Adrenal gland (tissue), 9 donors: ENCODE measurements at regions not wholly inside any gene's neighbourhood (a gene's known extent, or its start where the extent isn't known, plus 50 kb on each side); places are given as distances from the start of the nearest gene placed in this dataset.

Experiments used
- DNase-seq, 7 donors: peaks; one replicate each; pipeline ENCODE4 v3.0.0-alpha.2; 2019 to 2020
- H3K27ac ChIP-seq, 5 donors: fragments of 200-600 bp; sonication (generic) in 4 of 5; 1 replicate in 3 of 5; 2 replicates in 2 of 5; pipeline versions ENCODE4 v1.5.1 to v1.8.0; 2016 to 2020; ENCODE audit warnings: mild to moderate bottlenecking in 1 of 5
- H3K27me3 ChIP-seq: fragments of 200-600 bp; 2 replicates; pipeline ENCODE4 v1.8.0; 2021
- H3K36me3 ChIP-seq, 2 donors: fragments of 200-600 bp; replicated peaks in 1 of 2; 1 replicate in 1 of 2; 2 replicates in 1 of 2; pipeline versions ENCODE4 v1.5.1 to v1.8.0; 2018 to 2022
- H3K4me1 ChIP-seq, 2 donors: fragments of 200-600 bp; replicated peaks in 1 of 2; 1 replicate in 1 of 2; 2 replicates in 1 of 2; pipeline versions ENCODE4 v1.5.1 to v1.8.0; 2018 to 2021
- H3K4me3 ChIP-seq, 4 donors: fragments of 200-600 bp; sonication (generic) in 3 of 4; one replicate each; pipeline ENCODE4 v1.5.1; 2016 to 2018
- H3K9me3 ChIP-seq, 3 donors: fragments of 200-600 bp; sonication (generic) in 1 of 3; replicated peaks in 1 of 3; 1 replicate in 2 of 3; 2 replicates in 1 of 3; pipeline versions ENCODE4 v1.5.1 to v1.8.0; 2016 to 2021
- POLR2A ChIP-seq, 2 donors: fragments of 450-650 bp; IDR thresholded peaks; one replicate each; pipeline ENCODE4 v1.6.1; 2017; ENCODE audit warnings: antibody characterized with exemption in 2 of 2, mild to moderate bottlenecking in 2 of 2, moderate library complexity in 1 of 2
- WGBS, 4 donors: extraction: QIAGEN DNeasy Blood & Tissue Kit in 2 of 4; methylation state at CpG; one replicate each; pipeline versions ENCODE4 v1.1.5 to v1.1.7; 2013 to 2017; 5-methylcytosine and 5-hydroxymethylcytosine counted together
- intact Hi-C, 2 donors: fragments of 100-400 bp; cut with DNase I; formaldehyde crosslinking; loops; one replicate each; pipeline versions ENCODE4 v1.14.1 to v1.15.0; 2022 to 2023
- TF ChIP-seq, protein P1 (sequence below), 6 experiments: fragments of 450-650 bp in 4 of 6; fragments of 200-600 bp in 2 of 6; sonication (generic) in 1 of 6; IDR thresholded peaks; 1 replicate in 5 of 6; 2 replicates in 1 of 6; pipeline versions ENCODE4 v1.5.1 to v1.8.0; 2016 to 2021; ENCODE audit warnings: antibody characterized with exemption in 6 of 6, mild to moderate bottlenecking in 2 of 6, moderate library complexity in 1 of 6
- donor health status: healthy with polysubstance abuse.
- donor health status: Bipolar disorder and iron deficiency.
- donor health status: DM: yes; HTN: yes; CAD: no.
- donor health status: DM: no; HTN: no; CAD: no.
- donor health status: DM: no; HTN: no; CAD: no.

GRCh38 chr14:53460544-53460943 lies 307.4 kb upstream of the DDHD1 start:
- H3K27me3 ChIP-seq: no peaks in the 10 kb centered on the region
- peaks cover 0 to 10% of the 10 kb centered on the region in 2 donors for H3K4me1 ChIP-seq
- 81 to 92% (median 90%) methylated on average over 1 of the region's 1 CpG for WGBS, 4 donors
- no peak for TF ChIP-seq POLR2A (IDR thresholded peaks at IDR 0.05)
- TF ChIP-seq, protein P1, sequence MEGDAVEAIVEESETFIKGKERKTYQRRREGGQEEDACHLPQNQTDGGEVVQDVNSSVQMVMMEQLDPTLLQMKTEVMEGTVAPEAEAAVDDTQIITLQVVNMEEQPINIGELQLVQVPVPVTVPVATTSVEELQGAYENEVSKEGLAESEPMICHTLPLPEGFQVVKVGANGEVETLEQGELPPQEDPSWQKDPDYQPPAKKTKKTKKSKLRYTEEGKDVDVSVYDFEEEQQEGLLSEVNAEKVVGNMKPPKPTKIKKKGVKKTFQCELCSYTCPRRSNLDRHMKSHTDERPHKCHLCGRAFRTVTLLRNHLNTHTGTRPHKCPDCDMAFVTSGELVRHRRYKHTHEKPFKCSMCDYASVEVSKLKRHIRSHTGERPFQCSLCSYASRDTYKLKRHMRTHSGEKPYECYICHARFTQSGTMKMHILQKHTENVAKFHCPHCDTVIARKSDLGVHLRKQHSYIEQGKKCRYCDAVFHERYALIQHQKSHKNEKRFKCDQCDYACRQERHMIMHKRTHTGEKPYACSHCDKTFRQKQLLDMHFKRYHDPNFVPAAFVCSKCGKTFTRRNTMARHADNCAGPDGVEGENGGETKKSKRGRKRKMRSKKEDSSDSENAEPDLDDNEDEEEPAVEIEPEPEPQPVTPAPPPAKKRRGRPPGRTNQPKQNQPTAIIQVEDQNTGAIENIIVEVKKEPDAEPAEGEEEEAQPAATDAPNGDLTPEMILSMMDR (IDR thresholded peaks at IDR 0.05): no peak
- intact Hi-C loops: no loop called here
- no peak overlapping the region for H3K27ac ChIP-seq
- DNase-seq: no peak
- no peaks in the 10 kb centered on the region for H3K9me3 ChIP-seq
- H3K36me3 ChIP-seq: no peaks in the 10 kb centered on the region
- no peak overlapping the region for H3K4me3 ChIP-seq

DNA sequence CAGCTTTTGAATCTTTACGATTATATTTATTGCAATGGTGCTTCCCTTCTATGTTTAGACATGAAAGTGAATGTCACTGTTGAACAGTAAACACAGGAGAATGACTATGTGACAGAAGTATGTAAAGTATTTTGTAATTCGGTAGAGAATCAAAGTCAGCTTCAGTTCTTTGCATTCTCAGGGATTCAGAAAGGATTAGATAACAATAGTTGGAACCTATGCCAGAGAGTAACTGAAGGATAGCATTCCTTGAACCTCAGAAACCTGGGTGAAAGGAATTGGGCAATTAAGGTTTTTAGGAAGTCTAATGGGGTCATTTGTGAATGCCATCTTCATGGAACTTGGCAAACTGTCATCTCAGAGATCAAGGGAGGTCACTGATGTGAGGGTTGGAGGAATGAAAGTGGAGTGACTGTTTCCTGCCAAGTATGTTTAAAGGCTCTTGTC lies 305.3 kb upstream of the DDHD1 start:
- DNase-seq: peak in 2 of 7 donors; percentile 14 to 20
- TF ChIP-seq POLR2A (IDR thresholded peaks at IDR 0.05): no peak
- TF ChIP-seq, protein P1 (IDR thresholded peaks at IDR 0.05): no peak
- Histone ChIP-seq H3K4me3 (no peak overlapping the region), H3K36me3 (no peaks in the 10 kb centered on the region), H3K9me3 (no peaks in the 10 kb centered on the region), H3K27me3 (no peaks in the 10 kb centered on the region), H3K27ac (no peak overlapping the region), H3K4me1 (peaks cover 0 to 10% of the 10 kb centered on the region in 2 donors)
- intact Hi-C loops: no loop called here
- WGBS, 4 donors: 18 to 26% (median 19%) methylated on average over 2 of the region's 2 CpGs

- no peaks in the 10 kb centered on the region for H3K36me3 ChIP-seq
- H3K9me3 ChIP-seq: no peaks in the 10 kb centered on the region
- H3K4me1 ChIP-seq: peaks cover 0 to 10% of the 10 kb centered on the region in 2 donors
- no peak for DNase-seq
- H3K4me3 ChIP-seq: no peak overlapping the region
- H3K27ac ChIP-seq: no peak overlapping the region
- 76 to 89% (median 81%) methylated on average over 1 of the region's 1 CpG for WGBS, 4 donors
- no peaks in the 10 kb centered on the region for H3K27me3 ChIP-seq
- intact Hi-C loops: no loop called here
- TF ChIP-seq, protein P1 (IDR thresholded peaks at IDR 0.05): no peak
- no peak for TF ChIP-seq POLR2A (IDR thresholded peaks at IDR 0.05)
Observed at GRCh38 chr14:53456931-53457330, 303.8 kb upstream of the DDHD1 start.

- intact Hi-C loops: no loop called here
- 90 to 96% (median 92%) methylated on average over 4 of the region's 4 CpGs for WGBS, 4 donors
- TF ChIP-seq POLR2A (IDR thresholded peaks at IDR 0.05): no peak
- TF ChIP-seq, protein P1 (IDR thresholded peaks at IDR 0.05): no peak
- H3K36me3 ChIP-seq: no peaks in the 10 kb centered on the region
- H3K9me3 ChIP-seq: no peaks in the 10 kb centered on the region
- H3K27me3 ChIP-seq: no peaks in the 10 kb centered on the region
- no peak overlapping the region for H3K27ac ChIP-seq
- no peak for DNase-seq
- no peak overlapping the region for H3K4me3 ChIP-seq
- no peaks in the 10 kb centered on the region for H3K4me1 ChIP-seq
Observed at GRCh38 chr14:53452005-53452673, 299.0 kb upstream of the DDHD1 start.
